NB4 (cell line): ENCODE measurements at regions not wholly inside any gene's neighbourhood (a gene's known extent, or its start where the extent isn't known, plus 50 kb on each side); places are given as distances from the start of the nearest gene placed in this dataset.
"Not testable (repeated sequence)": the region's sequence is repeated elsewhere in the genome, so short reads cannot be mapped to it uniquely, and the experiment has no call there.

Source experiments
- CTCF ChIP-seq: IDR thresholded peaks from one replicate; pipeline ENCODE4 v1.5.1; 2012; ENCODE audit warnings: low read depth, low read length
- MAX ChIP-seq: IDR thresholded peaks from 2 replicates; pipeline ENCODE4 v1.6.1; 2011; ENCODE audit warnings: low read depth, low read length
- MYC ChIP-seq: IDR thresholded peaks from 2 replicates; pipeline ENCODE4 v1.6.1; 2011; ENCODE audit warnings: low read depth, low read length
- POLR2A ChIP-seq: IDR thresholded peaks from 2 replicates; pipeline ENCODE4 v1.6.1; 2011; ENCODE audit warnings: mild to moderate bottlenecking; ENCODE audit not compliant: insufficient read length; ENCODE audit errors: extremely low read depth

GRCh38 chr13:63821785-63822184, 2406.1 kb upstream of the PCDH20 start:
- not testable (repeated sequence) for TF ChIP-seq CTCF, MYC, POLR2A, MAX
